Activated CD8-positive, alpha-beta memory T cell treated with anti-CD3 and anti-CD28 coated beads, Interleukin-2, amount 50 U/mL, for 48 hours (primary cell): ENCODE measurements at regions not wholly inside any gene's neighbourhood (a gene's known extent, or its start where the extent isn't known, plus 50 kb on each side); places are given as distances from the start of the nearest gene placed in this dataset.

Experiments
- DNase-seq: peaks from one replicate; pipeline ENCODE4 v3.0.0-alpha.2; 2020

- DNase-seq: no peak
Observed at GRCh38 chr2:121860758-121861227, 105.3 kb downstream of the TSN start.

DNA sequence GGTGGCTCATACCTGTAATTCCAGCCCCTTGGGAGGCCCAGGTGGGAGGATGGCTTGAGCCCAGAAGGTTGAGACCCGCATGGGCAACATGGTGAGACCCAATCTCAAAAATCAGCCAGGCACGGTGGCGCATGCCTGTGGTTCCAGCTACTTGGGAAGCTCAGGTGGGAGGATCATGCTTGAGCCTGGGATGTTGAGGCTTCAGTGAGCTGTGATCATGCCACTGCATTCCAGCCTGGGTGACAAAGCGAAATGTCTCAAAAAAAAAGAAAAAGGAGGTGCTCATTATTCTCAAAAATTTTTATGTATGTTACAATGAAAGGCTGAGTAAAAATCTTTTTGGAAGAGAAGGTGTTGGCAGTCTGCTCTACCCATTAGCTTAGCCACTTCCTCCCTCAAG is 106.8 kb downstream of the TSN start:
- no peak for DNase-seq

GRCh38 chr2:121865914-121866313 is 110.5 kb downstream of the TSN start:
- DNase-seq: no peak

GRCh38 chr2:121866789-121867188 is 111.3 kb downstream of the TSN start:
- no peak for DNase-seq

DNA sequence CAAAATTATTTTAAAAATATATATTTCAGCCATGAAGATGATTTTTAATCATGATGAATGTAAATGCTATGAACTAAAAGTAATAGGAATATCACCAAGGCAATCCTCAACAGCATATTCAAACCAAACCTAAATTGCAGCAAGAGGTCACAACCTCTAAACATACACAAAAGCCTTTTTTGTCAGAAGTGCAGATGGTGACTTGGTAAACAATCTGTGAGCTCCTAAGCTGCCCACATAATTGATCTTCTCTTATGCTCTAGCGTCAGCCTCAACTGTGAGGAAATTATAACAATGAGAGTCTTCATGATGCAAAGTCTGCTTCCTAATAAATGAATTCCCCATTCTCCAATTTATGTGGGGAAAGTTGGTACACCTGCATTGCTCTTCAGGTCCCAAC is 113.2 kb downstream of the TSN start:
- DNase-seq: no peak

DNA sequence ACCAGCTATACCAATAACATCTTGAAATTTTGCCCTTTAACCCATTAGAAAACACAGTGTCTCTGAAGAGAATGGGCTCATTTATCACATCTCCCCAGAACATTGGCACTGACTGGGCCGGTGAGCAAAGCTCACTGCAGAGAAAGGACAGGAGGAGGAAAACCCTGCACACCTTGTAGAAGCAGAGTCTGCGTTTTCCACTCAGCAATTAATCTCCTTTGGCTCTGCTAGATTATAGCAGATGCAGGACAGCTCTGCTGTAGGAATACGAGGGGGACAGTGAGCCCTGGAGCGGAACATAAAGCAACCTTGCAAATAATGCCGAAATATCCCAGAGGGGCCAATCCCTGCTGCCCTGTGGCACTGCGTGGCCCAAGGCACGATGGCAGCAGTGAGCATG is 113.9 kb downstream of the TSN start:
- no peak for DNase-seq

- DNase-seq: no peak
Observed at GRCh38 chr2:121869873-121870272, 114.4 kb downstream of the TSN start.

GRCh38 chr2:121872651-121873050 is 117.2 kb downstream of the TSN start:
- no peak for DNase-seq

DNA sequence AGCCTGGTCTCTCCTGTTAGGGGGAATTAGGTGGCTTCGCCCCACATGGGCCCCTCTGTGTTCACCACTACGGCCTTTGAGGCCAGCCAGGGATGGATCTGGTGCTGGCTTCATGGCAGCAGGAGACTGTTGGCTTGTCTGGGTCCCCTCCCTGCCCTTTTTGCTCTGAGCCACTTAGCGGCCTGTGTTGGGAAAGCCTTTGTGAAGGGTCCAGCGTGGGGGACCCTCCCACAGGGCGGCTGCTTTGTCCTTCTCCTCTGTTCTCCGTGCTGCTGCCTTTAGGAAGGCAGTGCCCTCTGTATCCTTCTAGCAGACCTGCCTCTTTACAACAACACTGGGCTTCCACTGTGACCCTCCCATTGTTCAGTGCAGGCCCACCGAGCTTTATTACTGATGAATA is 118.4 kb downstream of the TSN start:
- no peak for DNase-seq

DNA sequence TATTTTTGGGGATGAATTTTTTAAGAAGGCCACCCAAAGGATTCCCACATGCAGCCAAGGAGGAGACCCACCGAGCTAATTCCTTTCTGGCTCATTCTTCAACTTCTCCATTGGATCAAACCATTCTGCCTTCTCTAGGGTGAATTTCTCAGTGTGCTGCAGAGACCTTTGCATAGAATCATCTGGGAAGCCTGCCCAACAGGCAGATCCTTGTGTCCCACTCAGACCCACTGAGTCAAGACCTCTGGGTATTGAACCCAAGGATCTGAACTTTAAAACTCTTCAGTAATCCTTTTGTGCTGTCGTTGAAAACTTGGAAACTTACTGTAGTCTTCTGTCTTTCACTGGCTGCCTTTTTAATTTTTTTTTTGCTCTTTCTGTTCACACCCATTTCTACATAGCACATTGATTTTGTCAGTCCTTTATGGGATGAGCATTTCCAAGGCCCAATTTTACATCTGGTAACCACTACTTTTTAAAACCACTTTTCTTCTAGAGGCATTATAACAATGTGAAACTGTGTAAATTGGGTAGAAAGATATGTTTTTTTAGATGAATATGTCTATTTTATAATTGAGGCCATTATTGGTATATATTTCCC is 120.2 kb downstream of the TSN start:
- DNase-seq: no peak

DNA sequence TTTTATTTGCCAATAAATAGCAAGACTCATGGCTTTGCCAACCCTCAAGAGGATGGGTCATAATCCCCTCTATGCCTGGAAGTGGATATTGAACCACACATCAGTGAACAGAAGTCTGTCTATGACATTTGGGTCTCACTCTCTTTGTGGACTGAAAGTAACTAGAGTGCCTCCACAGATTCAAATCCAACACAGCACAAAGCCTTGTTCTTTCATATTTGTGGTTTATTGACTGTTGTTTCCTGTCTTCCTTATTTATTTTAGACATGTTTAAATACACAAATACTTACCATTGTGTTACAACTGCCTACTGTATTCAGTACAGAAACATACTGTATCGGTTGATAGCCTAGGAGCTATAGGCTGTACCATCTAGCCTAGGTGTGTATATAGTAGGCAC is 121.9 kb downstream of the TSN start:
- DNase-seq: no peak

DNA sequence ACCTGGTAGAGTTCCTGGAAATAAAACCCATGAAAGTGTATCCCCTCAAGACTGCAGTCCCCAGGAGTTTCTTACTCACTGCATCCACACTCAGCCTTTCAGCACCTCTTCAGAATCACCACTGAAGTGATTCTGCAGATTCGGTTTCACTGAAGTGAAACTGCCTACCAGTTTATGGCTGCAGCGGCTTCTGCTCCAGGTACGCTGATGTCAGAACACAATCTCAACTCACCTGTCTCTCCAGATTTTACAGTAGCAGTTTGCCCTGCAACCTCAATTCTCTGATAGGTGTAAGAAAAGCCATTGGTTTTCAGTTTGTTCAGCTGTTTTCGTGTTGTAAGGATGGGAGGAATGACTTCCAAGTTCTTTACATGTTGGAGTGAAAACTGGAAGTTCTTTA is 124.8 kb downstream of the TSN start:
- no peak for DNase-seq

- DNase-seq: no peak
Observed at GRCh38 chr2:121881038-121881437, 125.6 kb downstream of the TSN start.

GRCh38 chr2:121881950-121882349 is 126.5 kb downstream of the TSN start:
- no peak for DNase-seq

DNA sequence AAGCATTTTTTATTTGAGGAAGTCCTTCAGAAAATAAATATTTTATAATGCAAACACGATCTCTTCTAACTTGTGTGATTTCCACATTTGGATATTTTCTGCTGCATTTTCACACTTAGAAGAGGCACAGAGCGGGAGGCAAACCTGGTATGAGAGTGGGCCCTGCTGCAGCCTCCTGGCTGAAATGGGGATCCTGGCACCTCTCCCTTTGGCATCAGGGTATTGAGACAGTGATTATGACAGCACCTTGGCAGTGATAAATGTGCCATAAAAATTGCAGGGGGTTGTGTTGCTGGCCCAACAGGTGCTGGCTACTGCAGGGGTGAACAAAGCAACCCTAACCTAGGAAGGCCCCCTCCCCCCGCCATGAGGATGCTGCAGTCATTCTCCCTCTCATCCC is 128.6 kb downstream of the TSN start:
- DNase-seq: no peak

- DNase-seq: no peak
Observed at GRCh38 chr2:121884511-121884921, 129.1 kb downstream of the TSN start.

- no peak for DNase-seq
Observed at GRCh38 chr2:121886059-121886458, 130.6 kb downstream of the TSN start.

- DNase-seq: no peak
Observed at GRCh38 chr2:121887513-121888188, 132.2 kb downstream of the TSN start.

DNA sequence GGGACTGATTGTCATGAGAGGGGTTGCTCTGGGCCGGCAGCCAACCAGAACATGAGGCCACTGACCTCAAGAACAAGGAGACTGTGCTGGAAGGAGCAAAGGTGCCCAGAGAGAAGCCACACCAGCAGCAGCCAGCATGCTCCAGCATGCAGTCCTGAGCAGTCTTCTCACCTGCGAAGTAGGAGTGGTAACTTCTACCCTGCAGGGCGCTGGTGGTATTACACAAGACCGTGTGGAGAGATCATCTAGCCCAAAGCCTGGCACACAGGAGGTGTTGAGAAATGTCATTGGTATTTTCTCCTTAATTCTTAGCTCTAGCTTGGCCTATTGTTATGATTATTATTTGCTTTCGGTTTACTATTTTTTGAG is 132.7 kb downstream of the TSN start:
- peak; percentile 59 for DNase-seq

DNA sequence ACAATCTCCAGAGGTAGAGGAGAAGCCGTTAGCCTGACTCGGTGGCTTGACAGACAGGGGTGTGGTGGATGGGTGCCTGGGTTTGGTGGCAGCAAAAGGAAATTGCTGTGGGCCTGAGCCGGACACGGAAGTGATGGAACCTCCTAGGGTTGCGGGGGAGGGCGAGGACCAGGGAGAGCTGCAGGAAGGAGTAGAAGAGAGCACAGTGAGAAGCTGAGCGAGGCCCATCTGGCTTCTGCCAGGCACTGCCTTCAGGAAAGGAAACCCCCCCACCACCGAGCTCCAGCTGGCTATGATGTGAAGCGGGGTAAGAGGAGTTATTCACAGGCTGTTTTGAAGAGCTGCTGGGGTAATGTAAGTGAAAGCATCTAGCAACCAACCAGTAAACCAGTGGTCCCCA is 134.6 kb downstream of the TSN start:
- no peak for DNase-seq

DNA sequence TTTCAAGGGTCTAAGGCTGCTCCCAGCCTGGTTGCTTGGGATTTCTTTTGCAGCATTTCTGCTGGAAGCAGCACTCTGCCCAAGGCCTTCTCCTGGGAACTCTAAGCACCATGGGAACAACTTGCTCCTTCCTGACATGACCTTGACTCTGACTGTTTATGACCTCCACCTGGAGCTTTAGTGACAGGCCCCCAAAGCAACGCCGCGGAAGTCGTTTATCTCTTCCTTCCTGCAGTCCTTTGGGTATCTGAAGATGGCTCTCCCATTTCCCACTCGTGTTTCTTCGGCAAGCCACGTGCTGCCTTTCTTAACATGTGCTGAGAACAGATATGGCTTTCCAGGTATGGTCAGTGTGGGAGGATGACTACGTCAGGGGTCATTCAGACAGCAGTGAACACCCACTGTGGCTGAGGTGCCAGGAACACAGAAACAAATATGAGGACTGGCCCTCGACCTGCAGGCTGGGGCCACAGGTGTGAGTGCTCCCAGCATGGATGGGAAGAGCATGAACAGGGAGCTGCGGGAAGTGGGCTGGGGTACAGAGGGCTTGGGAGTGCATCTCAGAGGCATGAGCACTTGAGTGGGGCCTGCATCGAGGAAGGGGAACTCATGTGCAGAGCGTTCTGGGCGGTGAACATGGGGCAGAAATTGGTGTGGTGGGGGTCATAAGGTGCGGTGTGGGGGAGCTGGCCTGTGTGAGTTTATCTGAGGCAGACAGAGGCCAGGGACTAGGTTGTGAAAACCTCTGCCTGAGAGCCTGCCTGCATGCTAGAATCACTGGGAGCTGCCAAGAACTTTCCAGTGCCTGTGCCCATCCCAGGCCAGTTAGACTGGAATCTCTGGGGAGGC is 140.5 kb downstream of the TSN start:
- DNase-seq: no peak

- no peak for DNase-seq
Observed at GRCh38 chr2:121897335-121897970, 142.0 kb downstream of the TSN start.

DNA sequence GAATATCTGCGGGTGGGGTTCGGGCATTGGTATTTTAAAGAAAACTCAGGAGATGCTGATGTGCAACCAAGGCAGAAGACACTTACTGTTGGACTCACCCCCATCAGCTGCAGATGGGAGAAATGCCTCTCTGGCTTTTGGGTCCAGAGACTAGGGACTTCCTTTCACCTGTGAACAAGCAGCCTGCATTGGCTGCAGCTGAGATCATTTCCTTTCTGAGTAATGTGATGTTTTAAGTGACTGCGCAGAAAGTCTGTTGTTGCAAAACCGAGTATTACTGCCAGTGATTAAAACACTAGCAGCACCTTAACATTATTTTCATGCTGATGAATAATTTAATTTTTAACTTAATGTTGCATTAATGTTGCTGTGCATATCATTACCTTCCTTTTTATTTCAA is 143.0 kb downstream of the TSN start:
- DNase-seq: no peak

DNA sequence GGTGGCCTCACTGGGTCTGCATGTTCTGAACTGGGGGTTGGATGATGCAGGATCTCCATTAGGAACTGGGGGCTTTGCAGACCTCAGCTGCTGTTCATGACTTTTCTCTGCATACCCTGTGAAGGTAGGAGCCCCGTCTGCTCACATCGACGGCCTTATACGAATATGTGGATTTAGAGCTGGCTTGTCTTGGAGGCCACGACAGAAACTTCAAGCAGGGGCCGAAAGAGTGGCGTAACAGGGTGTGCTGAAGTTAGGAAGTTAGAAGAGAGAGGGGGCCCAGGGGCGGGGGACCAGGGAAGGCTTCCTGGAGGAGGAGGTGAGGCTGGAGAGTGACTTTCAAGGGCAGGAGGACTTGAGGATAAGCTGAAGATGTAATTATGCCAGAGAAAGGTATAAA is 144.9 kb downstream of the TSN start:
- DNase-seq: no peak
